H9 (cell line): ENCODE measurements at regions not wholly inside any gene's neighbourhood (a gene's known extent, or its start where the extent isn't known, plus 50 kb on each side); places are given as distances from the start of the nearest gene placed in this dataset.
A peak's percentile ranks its signal among the peaks of the same experiment; 100 is the strongest.

Experiments used
- DNase-seq: peaks from one replicate; pipeline ENCODE4 v3.0.0-alpha.2; 2017
- H2AFZ ChIP-seq: one replicate; pipeline ENCODE4 v1.6.1; 2013; ENCODE audit warnings: mild to moderate bottlenecking, low read length, control low read depth, moderate library complexity
- H2AK5ac ChIP-seq: 2 replicates; pipeline ENCODE4 v1.6.1; 2013; ENCODE audit warnings: low read length, control low read depth, mixed read lengths; ENCODE audit not compliant: insufficient read length
- H2BK120ac ChIP-seq: one replicate; pipeline ENCODE4 v1.6.1; 2013; ENCODE audit warnings: low read depth, mild to moderate bottlenecking, low read length, control low read depth, inconsistent platforms; ENCODE audit not compliant: poor library complexity, severe bottlenecking
- H2BK12ac ChIP-seq: 2 replicates; pipeline ENCODE4 v1.6.1; 2013; ENCODE audit warnings: low read length, control low read depth, mixed read lengths, low read depth; ENCODE audit not compliant: insufficient read length
- H2BK15ac ChIP-seq: 2 replicates; pipeline ENCODE4 v1.6.1; 2013; ENCODE audit warnings: low read depth, low read length, control low read depth
- H2BK20ac ChIP-seq: one replicate; pipeline ENCODE4 v1.6.1; 2013; ENCODE audit warnings: low read depth, mild to moderate bottlenecking, low read length, control low read depth, inconsistent platforms; ENCODE audit not compliant: poor library complexity, severe bottlenecking
- H2BK5ac ChIP-seq: 2 replicates; pipeline ENCODE4 v1.6.1; 2013; ENCODE audit warnings: low read length, control low read depth, mixed read lengths; ENCODE audit not compliant: insufficient read length
- H3K14ac ChIP-seq: 2 replicates; pipeline ENCODE4 v1.6.1; 2013; ENCODE audit warnings: low read length, control low read depth; ENCODE audit not compliant: insufficient read depth
- H3K18ac ChIP-seq: 2 replicates; pipeline ENCODE4 v1.6.1; 2013; ENCODE audit warnings: low read depth, mild to moderate bottlenecking, mixed read lengths, low read length, control low read depth; ENCODE audit not compliant: insufficient read length
- H3K23ac ChIP-seq: 2 replicates; pipeline ENCODE4 v1.6.1; 2013; ENCODE audit warnings: low read length, control low read depth, mixed read lengths, low read depth; ENCODE audit not compliant: insufficient read length
- H3K23me2 ChIP-seq: 2 replicates; pipeline ENCODE4 v1.6.1; 2013; ENCODE audit warnings: low read depth, mild to moderate bottlenecking, mixed read lengths, low read length, control low read depth; ENCODE audit not compliant: insufficient read length, poor library complexity, severe bottlenecking
- H3K27ac ChIP-seq: 2 replicates; pipeline ENCODE4 v1.5.1; 2013; ENCODE audit warnings: low read length, control low read depth, mixed read lengths, low read depth; ENCODE audit not compliant: insufficient read length
- H3K27me3 ChIP-seq: 2 replicates; pipeline ENCODE4 v1.6.1; 2013; ENCODE audit warnings: low read length, control low read depth, inconsistent platforms; ENCODE audit not compliant: insufficient read depth
- H3K4ac ChIP-seq: 2 replicates; pipeline ENCODE4 v1.6.1; 2013; ENCODE audit warnings: low read depth, mild to moderate bottlenecking, control low read depth, inconsistent platforms, low read length, moderate library complexity
- H3K4me1 ChIP-seq: 2 replicates; pipeline ENCODE4 v1.6.1; 2013; ENCODE audit warnings: low read length, control low read depth, inconsistent platforms; ENCODE audit not compliant: insufficient read depth
- H3K4me2 ChIP-seq: 2 replicates; pipeline ENCODE4 v1.6.1; 2013; ENCODE audit warnings: low read length, control low read depth, mixed read lengths; ENCODE audit not compliant: insufficient read length, insufficient read depth
- H3K56ac ChIP-seq: 2 replicates; pipeline ENCODE4 v1.6.1; 2013; ENCODE audit warnings: low read depth, mild to moderate bottlenecking, mixed read lengths, low read length, control low read depth; ENCODE audit not compliant: insufficient read length
- H3K79me1 ChIP-seq: 2 replicates; pipeline ENCODE4 v1.6.1; 2013; ENCODE audit warnings: low read depth, mild to moderate bottlenecking, moderate library complexity, low read length, control low read depth, inconsistent platforms; ENCODE audit not compliant: insufficient read depth, poor library complexity, severe bottlenecking
- H3K79me2 ChIP-seq: 2 replicates; pipeline ENCODE4 v1.6.1; 2013; ENCODE audit warnings: low read length, control low read depth, inconsistent platforms; ENCODE audit not compliant: insufficient read depth
- H3K9ac ChIP-seq: 2 replicates; pipeline ENCODE4 v1.6.1; 2013; ENCODE audit warnings: low read length, control low read depth, mixed read lengths; ENCODE audit not compliant: insufficient read length; ENCODE audit errors: extremely low read depth
- H3K9me3 ChIP-seq: one replicate; pipeline ENCODE4 v1.6.1; 2013; ENCODE audit warnings: low read depth, low read length, inconsistent platforms; ENCODE audit not compliant: control insufficient read depth
- H3T11ph ChIP-seq: one replicate; pipeline ENCODE4 v1.6.1; 2013; ENCODE audit warnings: mild to moderate bottlenecking, low read length, control low read depth, inconsistent platforms
- H4K20me1 ChIP-seq: one replicate; pipeline ENCODE4 v1.6.1; 2013; ENCODE audit not compliant: control insufficient read depth, insufficient read length, insufficient read depth
- H4K5ac ChIP-seq: 2 replicates; pipeline ENCODE4 v1.6.1; 2013; ENCODE audit warnings: low read depth, mild to moderate bottlenecking, mixed read lengths, low read length, control low read depth; ENCODE audit not compliant: insufficient read length
- H4K8ac ChIP-seq: replicated peaks from 2 replicates; pipeline ENCODE4 v1.6.1; 2013; ENCODE audit warnings: low read length, control low read depth, mixed read lengths, low read depth; ENCODE audit not compliant: insufficient read length
- H4K91ac ChIP-seq: 2 replicates; pipeline ENCODE4 v1.6.1; 2013; ENCODE audit warnings: low read depth, mild to moderate bottlenecking, moderate library complexity, mixed read lengths, low read length, control low read depth; ENCODE audit not compliant: insufficient read length
- H3K27ac Mint-ChIP-seq, 3 experiments: 2 replicates in 2 of 3; 3 replicates in 1 of 3; pipeline ENCODE4 v1.8.0; 2020 to 2021; ENCODE audit warnings: mixed read lengths in 3 of 3, mild to moderate bottlenecking in 1 of 3, moderate library complexity in 1 of 3
- H3K27me3 Mint-ChIP-seq: 2 replicates; pipeline ENCODE4 v1.8.0; 2021; ENCODE audit warnings: low read depth, mild to moderate bottlenecking, moderate library complexity, mixed read lengths
- H3K36me3 Mint-ChIP-seq, 3 experiments: 2 replicates in 2 of 3; 3 replicates in 1 of 3; pipeline ENCODE4 v1.8.0; 2020 to 2021; ENCODE audit warnings: low read depth in 3 of 3, mixed read lengths in 3 of 3; ENCODE audit not compliant: insufficient read depth in 1 of 3
- H3K4me1 Mint-ChIP-seq, 2 experiments: 2 replicates each; pipeline ENCODE4 v1.8.0; 2020; ENCODE audit warnings: mixed read lengths in 2 of 2
- H3K4me3 Mint-ChIP-seq, 2 experiments: 2 replicates in 1 of 2; 3 replicates in 1 of 2; pipeline ENCODE4 v1.8.0; 2020 to 2021; ENCODE audit warnings: mild to moderate bottlenecking in 2 of 2, mixed read lengths in 2 of 2, moderate library complexity in 1 of 2
- H3K9me3 Mint-ChIP-seq, 2 experiments: 2 replicates in 1 of 2; 3 replicates in 1 of 2; pipeline ENCODE4 v1.8.0; 2020; ENCODE audit warnings: mild to moderate bottlenecking in 2 of 2, mixed read lengths in 2 of 2, moderate library complexity in 1 of 2
- WGBS: extraction: QIAGEN DNeasy Blood & Tissue Kit; methylation state at CpG from one replicate; pipeline ENCODE4 v1.1.7; 2013; ENCODE audit warnings: missing lambda C conversion rate, low lambda C conversion rate, mixed read lengths; ENCODE audit not compliant: insufficient read length; ENCODE audit errors: extremely low coverage; 5-methylcytosine and 5-hydroxymethylcytosine counted together
- TF ChIP-seq, protein P1 (sequence below): fragments of 200-600 bp; sonication (generic); conservative IDR thresholded peaks from 3 replicates; pipeline ENCODE4 v1.8.0; 2021; ENCODE audit warnings: antibody characterized with exemption, mild to moderate bottlenecking

DNA sequence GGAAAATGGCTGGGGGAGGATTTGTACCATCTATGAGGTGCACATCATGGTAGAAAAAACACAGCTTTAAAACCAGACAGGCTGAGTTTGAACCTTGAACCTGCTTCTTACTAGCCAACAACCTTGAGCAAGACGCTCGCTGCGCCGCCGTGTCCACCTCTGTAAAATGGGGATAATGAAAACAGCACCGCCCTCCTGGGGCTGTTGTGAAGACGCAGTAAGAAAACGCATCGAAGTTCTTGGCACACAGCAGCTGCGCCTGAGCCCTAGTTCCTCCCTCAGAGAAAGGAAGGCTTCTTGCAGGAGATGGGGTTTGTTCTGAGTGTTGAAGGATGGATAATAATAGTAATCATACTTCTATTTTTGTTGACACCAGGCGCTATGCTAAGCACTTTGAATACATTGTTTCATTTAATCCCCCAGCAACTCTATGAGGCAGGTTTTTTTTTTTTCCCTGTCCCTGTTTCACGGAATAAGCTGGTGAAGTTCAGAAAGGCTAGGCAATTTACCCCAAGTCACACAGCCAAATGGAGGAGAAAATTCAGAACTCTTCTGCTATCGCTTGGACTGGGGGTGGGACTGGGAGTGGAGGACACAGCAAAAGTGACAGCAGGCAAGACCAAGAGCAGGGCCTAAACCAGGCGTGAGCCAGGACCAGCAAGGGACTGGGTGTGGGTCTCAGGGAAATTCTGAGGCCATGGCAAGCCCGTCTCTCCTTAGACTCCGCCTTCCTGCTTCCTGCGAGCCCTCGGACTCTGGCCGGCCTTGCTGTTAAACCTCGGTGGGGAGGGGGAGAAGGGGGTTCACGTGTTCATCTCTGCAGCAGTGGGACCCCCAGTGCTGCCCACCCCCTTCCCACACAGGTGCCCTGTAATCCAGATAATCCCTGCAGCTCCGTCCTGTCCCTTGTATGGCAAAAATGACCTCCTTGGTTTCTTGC is 97.5 kb downstream of the LRRC74A start:
- peak overlapping the region; percentile 96 for H2BK12ac ChIP-seq
- H3K23ac ChIP-seq, result no peak overlapping the region
- H2BK120ac ChIP-seq, result peak overlapping the region; percentile 98
- no peak overlapping the region for H3K56ac ChIP-seq
- peak overlapping the region; percentile 55; the same call in 1 of the 2 replicates for H2BK15ac ChIP-seq
- peak overlapping the region; percentile 88 for H3K14ac ChIP-seq
- peaks cover 3% of the 10 kb centered on the region for H3K23me2 ChIP-seq
- peak overlapping the region; percentile 16 for H3K27ac ChIP-seq
- peak overlapping the region; percentile 97 to 100 (median 97) for H3K27ac Mint-ChIP-seq
- peak overlapping the region; percentile 47 for H2BK5ac ChIP-seq
- TF ChIP-seq, protein P1, sequence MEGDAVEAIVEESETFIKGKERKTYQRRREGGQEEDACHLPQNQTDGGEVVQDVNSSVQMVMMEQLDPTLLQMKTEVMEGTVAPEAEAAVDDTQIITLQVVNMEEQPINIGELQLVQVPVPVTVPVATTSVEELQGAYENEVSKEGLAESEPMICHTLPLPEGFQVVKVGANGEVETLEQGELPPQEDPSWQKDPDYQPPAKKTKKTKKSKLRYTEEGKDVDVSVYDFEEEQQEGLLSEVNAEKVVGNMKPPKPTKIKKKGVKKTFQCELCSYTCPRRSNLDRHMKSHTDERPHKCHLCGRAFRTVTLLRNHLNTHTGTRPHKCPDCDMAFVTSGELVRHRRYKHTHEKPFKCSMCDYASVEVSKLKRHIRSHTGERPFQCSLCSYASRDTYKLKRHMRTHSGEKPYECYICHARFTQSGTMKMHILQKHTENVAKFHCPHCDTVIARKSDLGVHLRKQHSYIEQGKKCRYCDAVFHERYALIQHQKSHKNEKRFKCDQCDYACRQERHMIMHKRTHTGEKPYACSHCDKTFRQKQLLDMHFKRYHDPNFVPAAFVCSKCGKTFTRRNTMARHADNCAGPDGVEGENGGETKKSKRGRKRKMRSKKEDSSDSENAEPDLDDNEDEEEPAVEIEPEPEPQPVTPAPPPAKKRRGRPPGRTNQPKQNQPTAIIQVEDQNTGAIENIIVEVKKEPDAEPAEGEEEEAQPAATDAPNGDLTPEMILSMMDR, result peak; percentile 19; the same call in 1 of the 3 replicates
- H3K9me3 Mint-ChIP-seq, result no peaks in the 10 kb centered on the region; a peak in 3 of 5 replicates
- no peaks in the 10 kb centered on the region for H4K20me1 ChIP-seq
- H4K91ac ChIP-seq, result peak overlapping the region; percentile 8
- H3K4me1 Mint-ChIP-seq, result peaks cover 75 to 87% of the 10 kb centered on the region in 2 experiments
- H3K79me2 ChIP-seq, result no peaks in the 10 kb centered on the region
- no peaks in the 10 kb centered on the region for H3K27me3 ChIP-seq
- H3K18ac ChIP-seq, result peak overlapping the region; percentile 96
- no peak overlapping the region for H4K5ac ChIP-seq
- no peak for DNase-seq
- H3K36me3 Mint-ChIP-seq, result no peaks in the 10 kb centered on the region; a peak in 1 of 7 replicates
- H3K4me2 ChIP-seq, result peak overlapping the region; percentile 26
- H3K79me1 ChIP-seq, result no peaks in the 10 kb centered on the region
- no peak overlapping the region for H2AK5ac ChIP-seq
- H3T11ph ChIP-seq, result peak overlapping the region; percentile 80
- peak overlapping the region; percentile 41 to 60; a peak in 4 of 5 replicates for H3K4me3 Mint-ChIP-seq
- no peak overlapping the region for H4K8ac ChIP-seq
- H3K9me3 ChIP-seq, result no peaks in the 10 kb centered on the region
- peaks cover 29% of the 10 kb centered on the region; the same call in 1 of the 2 replicates for H3K4me1 ChIP-seq
- peaks cover 2% of the 10 kb centered on the region for H3K27me3 Mint-ChIP-seq
- peak overlapping the region; percentile 78; the same call in 1 of the 2 replicates for H3K4ac ChIP-seq
- H2AFZ ChIP-seq, result no peak overlapping the region
- H3K9ac ChIP-seq, result no peak overlapping the region
- peak overlapping the region; percentile 65 for H2BK20ac ChIP-seq
- no CpG with 5 or more reads among the region's 22 CpGs for WGBS
